GM21529 (cell line): ENCODE measurements at regions not wholly inside any gene's neighbourhood (a gene's known extent, or its start where the extent isn't known, plus 50 kb on each side); places are given as distances from the start of the nearest gene placed in this dataset.
"Not testable (repeated sequence)": the region's sequence is repeated elsewhere in the genome, so short reads cannot be mapped to it uniquely, and the experiment has no call there.

Source experiments
- ATAC-seq: cut with Tn5 transposase; IDR thresholded peaks from one replicate; pipeline ENCODE4 v1.9.1; 2021; ENCODE audit not compliant: unreplicated experiment

DNA sequence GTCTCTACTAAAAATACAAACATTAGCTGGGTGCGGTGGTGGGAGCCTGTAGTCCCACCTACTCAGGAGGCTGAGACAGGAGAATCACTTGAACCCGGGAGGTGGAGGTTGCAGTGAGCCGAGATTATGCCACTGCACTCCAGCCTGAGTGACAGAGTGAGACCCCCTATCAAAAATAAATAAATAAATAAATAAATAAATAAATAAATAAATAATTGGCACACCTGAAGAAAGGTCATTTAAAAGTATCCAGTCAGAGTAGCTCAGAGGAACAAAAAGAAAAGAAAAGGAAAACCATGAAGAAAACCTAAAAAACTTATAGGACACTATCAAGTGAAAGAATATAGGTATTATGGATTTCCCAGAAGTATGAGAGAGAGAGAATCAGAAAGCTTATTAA, 330.1 kb upstream of the AR start:
- not testable (repeated sequence) for ATAC-seq

DNA sequence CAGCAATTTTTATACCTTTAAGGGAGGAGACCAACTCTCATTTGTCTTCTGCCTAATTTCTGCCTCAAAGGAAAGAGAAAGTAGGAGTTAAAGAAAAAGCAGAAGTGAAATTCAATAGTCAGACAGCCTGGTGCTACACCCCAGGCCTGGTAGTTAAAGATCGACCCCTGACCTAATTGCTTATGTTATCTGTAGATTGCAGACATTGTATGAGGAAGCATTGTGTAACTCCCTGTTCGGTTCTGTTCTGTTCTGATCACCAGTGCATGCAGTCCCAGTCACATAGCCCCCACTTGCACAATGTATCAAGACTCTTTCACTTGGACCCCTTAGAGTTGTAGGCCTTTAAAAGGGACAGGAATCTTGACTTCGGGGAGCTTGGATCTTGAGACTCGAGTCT, 335.9 kb upstream of the AR start:
- ATAC-seq, result no peak

DNA sequence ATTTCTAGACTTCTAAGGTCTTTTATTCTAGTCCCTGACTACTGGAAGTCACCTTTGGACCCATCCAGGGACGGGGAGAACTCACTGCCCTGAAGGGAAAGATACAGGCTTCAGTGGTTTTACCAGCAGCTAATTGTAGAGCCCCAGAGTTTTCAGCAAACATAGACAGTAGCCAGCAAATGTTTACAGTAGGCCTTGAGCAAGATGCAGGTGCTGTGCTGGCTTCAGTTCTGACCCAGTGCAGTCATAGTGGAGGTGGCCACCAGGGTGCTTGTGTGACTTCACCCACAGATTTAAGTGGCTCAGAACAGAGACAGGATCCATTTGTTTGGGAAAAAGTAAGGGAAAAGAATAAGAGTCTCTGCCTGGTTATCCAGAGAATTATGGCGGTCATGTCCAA, 384.4 kb upstream of the AR start:
- ATAC-seq, result no peak

DNA sequence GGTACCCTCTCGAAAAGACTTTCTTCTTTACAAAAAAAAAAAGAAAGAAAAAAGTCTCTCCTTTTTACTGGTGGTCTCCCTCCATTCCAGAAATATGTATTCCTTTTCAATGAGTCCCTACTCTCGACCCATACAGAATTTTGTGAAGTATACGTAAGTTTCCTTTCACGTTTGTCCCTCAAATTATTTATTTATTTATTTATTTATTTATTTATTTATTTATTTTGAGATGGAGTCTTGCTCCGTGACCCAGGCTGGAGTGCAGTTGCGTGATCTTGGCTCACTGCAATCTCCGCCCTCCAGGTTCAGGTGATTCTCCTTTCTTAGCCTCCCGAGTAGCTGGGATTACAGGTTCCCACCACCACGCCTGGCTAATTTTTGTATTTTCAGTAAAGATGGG, 429.2 kb upstream of the AR start:
- no peak for ATAC-seq

DNA sequence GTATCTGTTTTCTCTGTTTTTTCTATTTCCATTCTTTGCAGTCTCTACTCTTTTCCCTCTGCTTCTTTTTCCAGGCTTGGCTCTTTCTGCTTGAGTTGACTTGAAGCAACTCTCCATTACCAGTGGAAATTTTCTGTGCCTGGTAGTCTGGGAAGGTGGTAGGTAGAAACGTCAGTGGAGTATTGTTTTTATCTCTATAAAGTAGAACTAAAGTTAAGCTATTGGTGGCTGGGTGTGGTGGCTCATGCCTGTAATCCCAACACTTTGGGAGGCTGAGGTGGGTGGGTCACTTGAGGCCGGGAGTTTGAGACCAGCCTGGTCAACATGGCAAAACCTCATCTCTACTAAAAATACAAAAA, 438.1 kb upstream of the AR start:
- ATAC-seq, result no peak

DNA sequence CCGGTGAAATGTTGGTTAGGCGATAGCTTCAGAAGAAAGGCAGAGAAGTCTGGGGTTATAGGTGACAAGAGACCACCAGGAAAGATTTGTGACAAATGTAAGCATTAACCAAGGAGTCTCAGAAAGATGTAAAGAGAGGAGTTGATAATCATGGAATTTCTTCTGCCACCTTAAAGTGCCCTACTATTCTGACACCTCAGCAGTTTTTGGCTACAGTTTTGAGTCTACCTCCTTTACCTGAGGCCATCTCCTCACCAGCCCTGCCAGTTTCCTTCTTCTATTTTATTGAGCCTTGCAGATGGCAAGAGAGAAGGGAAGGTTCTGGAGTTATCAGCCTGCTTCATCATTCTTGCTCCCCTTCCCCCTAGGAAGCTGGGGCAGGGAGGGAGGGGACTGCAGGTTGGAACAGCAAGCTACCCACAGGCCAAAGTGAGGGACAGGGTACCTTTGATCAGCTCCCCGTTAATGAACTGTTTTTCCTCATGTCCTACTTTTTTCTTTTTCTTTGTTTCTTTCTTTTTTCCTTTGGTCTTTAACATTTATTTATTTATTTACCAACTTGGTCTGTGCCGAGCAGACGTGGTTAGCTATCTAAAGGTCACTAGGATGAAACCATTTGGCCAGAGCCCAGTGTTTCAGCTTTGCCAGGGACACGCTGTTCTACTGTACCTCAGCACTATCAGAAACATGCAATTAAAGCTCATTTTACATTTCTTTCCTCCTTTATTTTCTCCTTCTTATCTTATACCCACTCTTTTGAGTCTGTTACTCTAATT, 438.7 kb upstream of the AR start:
- no peak for ATAC-seq

DNA sequence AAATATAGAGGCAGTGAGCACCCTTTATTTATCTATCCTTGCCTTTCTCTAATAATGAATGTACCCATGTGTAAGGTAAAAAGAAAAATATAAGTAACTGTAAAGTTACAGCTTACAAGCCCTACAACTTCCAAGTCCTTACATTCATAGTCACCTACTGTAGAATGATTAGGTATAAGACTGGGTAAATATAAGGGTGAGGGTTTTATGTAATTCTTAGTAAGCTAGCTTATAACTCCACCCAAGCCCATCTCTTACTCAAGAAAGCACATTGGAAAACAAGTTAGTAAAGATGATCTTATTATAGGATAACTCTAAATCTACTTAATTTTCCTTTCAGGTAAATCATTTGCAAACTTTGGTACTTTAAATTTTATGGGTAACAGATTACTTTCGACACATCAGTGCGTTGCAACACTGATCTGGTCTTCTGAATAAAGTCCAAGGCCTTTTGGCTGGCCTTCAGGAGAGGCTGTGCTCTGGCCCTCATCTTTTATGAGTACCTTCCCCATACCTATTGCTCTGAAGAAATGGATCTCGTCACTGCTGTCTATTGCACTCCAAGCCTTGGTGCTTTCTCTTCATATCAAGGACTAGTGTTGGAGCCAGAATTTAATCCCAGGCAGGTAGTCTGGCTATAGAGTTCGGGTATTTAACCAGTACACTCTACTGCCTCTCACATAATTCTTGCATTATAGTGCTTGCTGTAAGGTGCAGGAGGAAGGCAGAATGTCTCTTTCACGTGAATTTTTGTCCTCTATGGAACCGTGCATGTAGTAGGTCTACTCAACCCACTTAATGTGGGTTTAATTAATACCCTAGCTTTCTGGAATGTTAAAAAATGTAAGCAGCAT, 443.6 kb upstream of the AR start:
- ATAC-seq, result no peak

DNA sequence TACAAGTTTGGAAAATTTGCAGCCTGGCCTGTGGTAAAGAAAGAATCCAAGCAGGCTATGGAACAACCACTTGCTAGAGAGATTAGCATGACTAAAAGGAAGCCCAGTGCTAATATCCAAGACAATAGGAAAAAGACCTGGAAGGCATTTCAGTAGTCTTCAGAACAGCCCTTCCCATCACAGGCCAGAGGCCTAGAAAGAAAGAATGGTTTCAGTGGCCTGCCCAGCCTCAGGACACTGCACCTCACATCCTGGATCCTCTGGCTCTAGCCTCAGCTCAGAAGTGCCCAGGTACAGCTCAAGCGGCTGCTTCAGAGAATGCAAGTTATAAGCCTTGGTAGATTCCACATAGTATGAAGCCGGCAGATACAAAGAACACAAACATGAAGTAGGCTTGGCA, 449.8 kb upstream of the AR start:
- no peak for ATAC-seq

DNA sequence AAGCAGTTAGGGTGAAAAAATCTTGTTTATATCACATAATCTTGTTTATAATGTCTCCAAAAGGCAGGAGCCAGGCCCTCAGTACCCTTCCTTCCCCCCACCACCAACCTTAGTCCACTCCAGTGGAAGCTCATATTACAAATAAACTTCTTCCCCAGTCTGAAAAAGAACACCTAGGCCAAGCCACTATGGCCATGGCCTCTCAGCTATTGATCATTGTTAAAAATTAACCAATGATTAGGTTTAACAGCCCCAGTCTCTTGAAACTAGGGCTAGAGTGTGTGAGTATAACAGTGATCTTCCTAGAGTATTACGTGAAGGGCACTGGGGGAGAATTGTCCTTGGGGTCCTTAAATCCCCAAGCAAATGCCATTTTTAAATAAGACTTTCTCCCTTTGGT, 411.9 kb upstream of the EDA2R start:
- no peak for ATAC-seq

DNA sequence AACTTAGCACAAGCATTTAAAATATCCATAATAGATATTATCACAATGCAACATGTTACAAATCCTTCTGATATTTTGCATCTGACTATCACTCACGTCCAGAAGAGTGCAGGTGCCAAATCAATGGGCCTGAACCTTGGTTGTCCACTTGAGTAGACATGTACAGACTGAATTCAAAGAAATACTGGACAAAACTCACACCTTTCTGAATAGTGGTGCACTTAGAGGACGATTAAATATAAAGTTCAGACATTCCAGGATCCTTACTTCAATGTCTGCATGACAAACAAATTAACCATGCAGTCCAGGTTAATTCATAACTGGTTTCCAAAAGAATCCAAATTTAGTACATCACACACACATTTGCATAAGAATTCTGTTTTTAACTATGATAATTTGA, 406.0 kb upstream of the EDA2R start:
- ATAC-seq, result no peak

DNA sequence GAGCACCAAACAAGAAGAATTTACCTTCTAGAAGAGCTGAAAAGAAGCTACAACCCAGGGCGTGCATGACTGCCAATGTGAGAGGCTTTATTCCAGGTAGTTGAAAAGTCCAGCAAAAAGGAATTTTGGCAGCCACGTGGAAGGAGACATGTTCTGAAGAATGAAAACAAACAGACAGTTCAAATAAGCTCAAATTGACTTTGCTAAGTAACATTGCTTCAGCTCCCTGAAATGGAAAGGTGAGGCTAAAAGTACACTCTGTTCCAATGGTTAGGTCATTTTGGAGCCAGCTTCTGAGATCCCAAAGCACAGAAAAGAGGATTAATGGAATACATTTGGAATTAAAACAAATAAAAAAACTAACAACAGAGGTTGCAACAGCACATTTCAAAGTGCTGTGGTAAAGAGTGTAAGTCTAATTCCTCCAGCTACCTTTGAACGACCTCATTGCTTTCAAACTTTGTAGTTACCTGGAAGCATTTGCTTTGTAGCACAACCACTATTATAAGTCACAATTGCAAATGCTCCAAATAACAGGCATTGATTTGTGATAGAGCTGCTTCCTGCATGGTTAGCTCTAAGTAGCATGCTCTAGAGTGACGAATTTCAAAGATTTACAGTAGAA, 405.3 kb upstream of the EDA2R start:
- no peak for ATAC-seq

DNA sequence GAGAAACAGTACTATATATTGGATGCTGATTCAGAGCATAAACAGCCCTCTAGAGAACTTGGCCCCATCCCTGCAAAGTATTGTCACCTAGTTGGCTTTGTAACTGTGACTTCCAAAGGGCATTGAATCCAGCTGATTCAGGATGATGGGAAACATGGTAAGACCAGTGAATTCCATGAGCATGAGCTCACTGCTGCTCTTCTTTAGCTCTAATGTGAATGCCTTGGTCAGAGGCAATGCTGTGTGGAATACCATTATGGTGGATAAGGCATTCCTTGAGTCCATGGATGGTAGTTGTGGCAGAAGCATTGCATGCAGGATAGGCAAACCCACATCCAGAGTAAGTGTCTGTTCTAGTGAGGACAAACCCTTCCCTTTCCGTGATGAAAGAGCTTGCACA, 365.6 kb upstream of the EDA2R start:
- no peak for ATAC-seq

DNA sequence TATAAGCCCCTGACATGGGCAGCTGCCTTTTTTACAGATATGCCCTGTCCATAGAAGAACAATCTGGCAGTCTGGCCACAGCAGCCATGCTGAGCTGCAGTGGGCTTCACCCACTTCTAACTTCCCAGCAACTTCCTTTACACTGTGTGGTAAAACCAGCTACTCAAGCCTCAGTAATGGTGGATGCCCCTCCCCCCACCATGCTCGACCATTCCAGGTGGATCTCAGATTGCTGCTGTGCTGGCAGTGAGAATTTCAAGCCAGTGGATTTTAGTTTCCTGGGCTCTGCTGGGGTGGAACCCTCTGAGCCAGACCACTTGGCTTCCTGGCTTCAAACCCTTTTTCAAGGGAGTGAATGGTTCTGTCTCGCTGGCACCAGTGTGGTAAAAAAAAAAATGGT, 355.9 kb upstream of the EDA2R start:
- ATAC-seq, result no peak

DNA sequence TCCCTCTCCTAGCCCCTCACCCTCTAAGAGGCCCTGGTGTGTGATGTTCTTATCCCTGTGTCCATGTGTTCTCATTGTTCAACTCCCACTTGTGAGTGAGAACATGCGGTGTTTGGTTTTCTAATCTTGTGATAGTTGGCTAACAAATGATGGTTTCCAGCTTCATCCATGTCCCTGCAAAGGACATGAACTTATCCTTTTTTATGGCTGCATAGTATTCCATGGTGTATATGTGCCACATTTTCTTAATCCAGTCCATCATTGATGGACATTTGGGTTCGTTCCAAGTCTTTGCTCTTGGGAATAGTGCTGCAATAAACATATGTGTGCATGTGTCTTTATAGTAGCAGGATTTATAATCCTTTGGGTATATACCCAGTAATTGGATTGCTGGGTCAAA, 353.2 kb upstream of the EDA2R start:
- ATAC-seq, result not testable (repeated sequence)

DNA sequence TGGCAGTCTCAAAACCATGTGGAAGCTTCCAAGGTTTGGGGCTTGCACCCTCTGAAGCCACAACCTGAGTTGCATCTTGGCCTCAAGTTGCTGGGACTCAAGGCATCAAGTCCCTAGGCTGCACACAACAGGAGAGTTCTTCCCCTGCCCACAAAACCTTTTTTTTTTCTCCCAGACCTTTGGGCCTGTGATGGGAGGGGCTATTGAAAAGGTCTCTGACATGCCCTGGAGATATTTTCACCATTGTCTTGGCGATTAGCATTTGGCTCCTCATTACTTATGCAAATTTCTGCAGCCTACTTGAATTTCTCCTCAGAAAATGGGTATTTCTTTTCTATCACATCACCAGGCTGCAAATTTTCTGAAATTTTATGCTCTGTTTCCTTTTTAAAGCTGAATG, 349.5 kb upstream of the EDA2R start:
- ATAC-seq, result no peak

DNA sequence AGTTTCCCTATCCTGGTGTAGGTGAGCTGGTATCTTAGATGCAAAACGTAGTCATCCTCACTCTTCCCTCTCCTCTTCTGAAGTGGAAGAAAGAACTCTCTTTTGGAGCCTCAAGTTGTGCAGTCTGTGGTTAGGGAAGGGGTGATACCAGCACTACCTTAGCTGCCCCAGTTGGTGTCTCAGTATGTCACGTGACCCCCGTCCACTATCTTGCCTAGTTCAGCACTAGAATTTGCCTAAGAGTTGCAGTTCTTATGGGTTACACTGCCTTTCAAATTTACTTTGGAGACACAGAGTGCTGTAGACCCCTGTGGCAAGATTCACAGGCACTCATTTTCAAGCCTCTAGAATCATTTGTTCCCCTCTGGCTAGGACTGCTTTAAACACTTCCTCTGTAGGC, 322.8 kb upstream of the EDA2R start:
- ATAC-seq, result no peak

DNA sequence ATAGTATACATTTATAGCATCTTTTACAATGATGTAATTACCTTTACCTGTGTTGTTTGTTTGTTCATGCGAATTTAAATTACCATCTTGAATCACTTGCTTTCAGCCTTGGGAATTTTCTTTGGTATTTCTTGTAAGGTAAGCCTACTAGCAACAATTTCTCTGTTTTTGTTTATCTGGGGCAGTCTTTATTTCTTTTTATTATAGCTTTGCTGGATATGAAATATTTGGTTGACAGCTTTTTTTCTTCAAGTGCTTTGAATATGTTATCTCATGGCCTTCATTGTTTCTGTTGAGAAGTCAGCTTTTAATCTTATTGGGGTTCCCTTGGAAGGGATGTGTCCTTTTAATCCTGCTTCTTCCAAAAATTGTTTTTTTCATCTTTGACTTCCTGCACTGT, 292.8 kb upstream of the EDA2R start:
- no peak for ATAC-seq

DNA sequence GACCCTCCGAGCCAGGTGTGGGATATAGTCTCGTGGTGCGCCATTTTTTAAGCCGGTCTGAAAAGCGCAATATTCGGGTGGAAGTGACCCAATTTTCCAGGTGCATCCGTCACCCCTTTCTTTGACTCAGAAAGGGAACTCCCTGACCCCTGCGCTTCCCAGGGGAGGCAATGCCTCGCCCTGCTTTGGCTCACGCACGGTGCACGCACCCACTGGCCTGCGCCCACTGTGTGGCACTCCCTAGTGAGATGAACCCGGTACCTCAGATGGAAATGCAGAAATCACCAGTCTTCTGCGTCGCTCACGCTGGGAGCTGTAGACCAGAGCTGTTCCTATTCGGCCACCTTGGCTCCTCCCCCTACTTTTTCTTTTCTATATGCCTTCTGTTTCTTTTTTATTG, 291.6 kb upstream of the EDA2R start:
- ATAC-seq, result not testable (repeated sequence)

DNA sequence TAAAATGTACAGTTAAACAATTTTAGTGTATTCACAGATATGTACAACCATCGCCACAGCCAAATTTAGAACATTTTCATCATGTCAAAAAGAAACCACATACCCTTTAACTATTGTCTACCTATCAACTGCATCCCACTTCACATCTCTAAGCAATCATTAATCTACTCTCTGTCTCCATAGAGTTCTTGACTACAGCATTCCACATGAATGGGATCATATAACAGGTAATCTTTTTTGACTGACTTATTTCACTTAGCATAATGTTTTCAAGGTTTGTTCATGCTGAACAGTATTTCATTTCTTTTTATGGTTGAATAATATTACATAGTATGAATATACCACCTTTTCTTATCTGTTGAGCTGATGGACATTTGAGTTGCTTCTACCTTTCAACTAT, 281.4 kb upstream of the EDA2R start:
- ATAC-seq, result no peak

DNA sequence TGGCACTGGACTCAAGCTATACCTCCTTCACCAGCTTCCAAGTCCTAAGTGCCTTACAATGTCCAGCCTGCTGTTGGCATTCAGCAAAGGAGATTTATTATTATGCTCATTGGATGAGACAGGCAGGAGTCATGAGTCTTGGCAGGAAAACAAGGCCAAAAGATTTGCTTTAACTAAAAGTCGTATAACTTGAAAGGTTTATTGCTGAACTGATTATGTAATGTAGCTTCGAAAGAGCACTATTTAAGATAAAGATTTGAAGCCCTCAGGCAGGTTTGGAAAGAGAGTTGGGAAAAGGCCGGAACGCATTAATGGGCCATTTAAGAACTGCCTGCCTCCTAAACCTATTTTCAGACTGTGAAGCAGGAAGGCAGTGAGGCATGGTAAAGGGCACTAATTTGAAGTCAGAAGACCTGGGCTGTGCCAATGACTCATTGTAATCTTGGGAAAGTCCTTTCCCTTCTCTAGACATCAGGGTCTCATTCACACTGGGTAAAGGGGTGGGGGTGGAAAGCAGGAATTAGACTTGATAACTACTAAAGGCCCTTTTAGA, 280.5 kb upstream of the EDA2R start:
- ATAC-seq, result no peak

DNA sequence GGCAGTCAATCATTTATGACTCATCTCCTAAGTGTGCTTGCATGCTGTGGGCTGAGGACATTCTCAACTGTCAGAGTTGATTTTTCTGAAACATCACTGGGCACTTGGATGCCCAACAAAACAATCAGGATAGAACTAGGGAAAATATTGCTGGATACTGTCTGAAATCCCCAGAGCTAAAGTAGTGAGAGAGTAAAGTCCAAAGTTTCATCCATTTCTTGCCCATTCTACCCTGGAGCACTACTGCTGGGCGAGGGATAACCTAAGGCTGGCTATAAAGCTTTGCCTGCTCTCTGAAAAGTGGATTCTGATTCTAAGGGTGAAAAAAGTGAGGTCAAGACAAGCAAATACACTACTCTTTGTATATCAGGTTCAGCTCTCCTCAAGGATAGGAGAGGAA, 279.6 kb upstream of the EDA2R start:
- no peak for ATAC-seq

DNA sequence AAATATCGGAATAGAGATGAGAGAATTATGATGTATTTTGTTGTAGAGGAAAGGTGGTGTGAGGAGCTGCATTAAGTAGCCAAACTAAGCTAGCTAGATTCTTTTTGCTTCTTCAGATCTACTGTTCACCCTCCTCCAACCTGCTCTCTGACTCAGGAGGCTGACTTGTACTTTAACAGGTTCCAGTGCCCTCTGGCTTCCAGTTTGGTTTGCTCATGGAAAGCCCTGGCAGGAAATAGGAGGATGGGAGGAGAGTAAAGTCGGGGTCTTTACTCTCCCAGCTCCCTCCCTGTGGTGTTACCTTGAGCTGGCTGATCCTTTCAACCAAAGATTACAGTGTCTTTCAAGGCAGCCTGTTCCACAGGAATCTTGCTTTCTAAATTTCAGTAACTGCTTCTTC, 277.0 kb upstream of the EDA2R start:
- no peak for ATAC-seq
